ENCODE measurements at regions not wholly inside any gene's neighbourhood (a gene's known extent, or its start where the extent isn't known, plus 50 kb on each side); places are given as distances from the start of the nearest gene placed in this dataset.

GRCh38 chr1:4528590-4528989, 125.8 kb upstream of the AJAP1 start:
- TF ChIP-seq CTCF (IDR thresholded peaks at IDR 0.05; ENCODE audit: low read depth, low read length): no peak
- TF ChIP-seq EZH2phosphoT487 (IDR thresholded peaks at IDR 0.05; ENCODE audit: low read depth): no peak
